Stimulated activated naive B cell treated with anti-CD40 and anti-IgM and Interleukin-4, amounts not matched to agents 10 μg/mL and 1 μg/mL and 100 μg/mL, for 72 hours (primary cell): ENCODE measurements at regions not wholly inside any gene's neighbourhood (a gene's known extent, or its start where the extent isn't known, plus 50 kb on each side); places are given as distances from the start of the nearest gene placed in this dataset.
"Not testable (repeated sequence)": the region's sequence is repeated elsewhere in the genome, so short reads cannot be mapped to it uniquely, and the experiment has no call there.

Experiments used
- ATAC-seq, 2 donors: fragments of 150-1000 bp; cut with Tn5 transposase; replicated peaks; 2 replicates each; pipeline ENCODE4 v1.10.0; 2021; ENCODE audit warnings: moderate library complexity in 1 of 2
- DNase-seq: peaks from one replicate; pipeline ENCODE4 v3.0.0; 2021
- H3K27ac Mint-ChIP-seq: one replicate; pipeline ENCODE4 v1.8.0; 2022; ENCODE audit warnings: mild to moderate bottlenecking, mixed read lengths
- H3K27me3 Mint-ChIP-seq, 2 donors: one replicate each; pipeline ENCODE4 v1.8.0; 2022; ENCODE audit warnings: mixed read lengths in 2 of 2
- H3K36me3 Mint-ChIP-seq, 2 donors: one replicate each; pipeline ENCODE4 v1.8.0; 2022; ENCODE audit warnings: mixed read lengths in 2 of 2, mild to moderate bottlenecking in 1 of 2
- H3K4me1 Mint-ChIP-seq, 2 donors: one replicate each; pipeline ENCODE4 v1.8.0; 2022; ENCODE audit warnings: mixed read lengths in 2 of 2, mild to moderate bottlenecking in 1 of 2
- H3K4me3 Mint-ChIP-seq, 2 donors: one replicate each; pipeline ENCODE4 v1.8.0; 2022; ENCODE audit warnings: mild to moderate bottlenecking in 2 of 2, mixed read lengths in 2 of 2, moderate library complexity in 1 of 2
- H3K9me3 Mint-ChIP-seq, 2 donors: one replicate each; pipeline ENCODE4 v1.8.0; 2022; ENCODE audit warnings: mixed read lengths in 2 of 2, mild to moderate bottlenecking in 1 of 2

DNA sequence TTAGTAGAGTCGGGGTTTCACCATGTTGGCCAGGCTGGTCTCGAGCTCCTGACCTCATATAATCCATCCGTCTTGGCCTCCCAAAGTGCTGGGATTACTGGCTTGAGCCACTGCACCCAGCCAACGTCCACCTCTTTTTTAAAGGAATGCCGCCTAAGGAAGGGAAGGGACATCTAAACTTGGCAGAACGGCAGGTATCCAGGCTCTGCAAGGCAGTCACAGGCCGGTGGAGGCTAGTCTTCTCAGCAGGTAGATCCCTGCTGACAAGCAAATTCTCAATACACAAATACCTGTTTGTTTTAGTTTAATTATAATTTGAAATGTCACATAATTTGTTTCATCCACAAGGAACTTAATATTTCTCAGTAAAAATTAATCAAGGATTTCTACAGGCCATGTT, 232.0 kb upstream of the HSFY2 start:
- DNase-seq (no peak), ATAC-seq (no peak)
- H3K9me3 Mint-ChIP-seq, result no peaks in the 10 kb centered on the region
- no peak overlapping the region for H3K27ac Mint-ChIP-seq
- no peaks in the 10 kb centered on the region for H3K4me1 Mint-ChIP-seq
- H3K27me3 Mint-ChIP-seq, result no peaks in the 10 kb centered on the region
- H3K36me3 Mint-ChIP-seq, result peaks cover 0 to 1% of the 10 kb centered on the region in 2 donors
- H3K4me3 Mint-ChIP-seq, result no peak overlapping the region

DNA sequence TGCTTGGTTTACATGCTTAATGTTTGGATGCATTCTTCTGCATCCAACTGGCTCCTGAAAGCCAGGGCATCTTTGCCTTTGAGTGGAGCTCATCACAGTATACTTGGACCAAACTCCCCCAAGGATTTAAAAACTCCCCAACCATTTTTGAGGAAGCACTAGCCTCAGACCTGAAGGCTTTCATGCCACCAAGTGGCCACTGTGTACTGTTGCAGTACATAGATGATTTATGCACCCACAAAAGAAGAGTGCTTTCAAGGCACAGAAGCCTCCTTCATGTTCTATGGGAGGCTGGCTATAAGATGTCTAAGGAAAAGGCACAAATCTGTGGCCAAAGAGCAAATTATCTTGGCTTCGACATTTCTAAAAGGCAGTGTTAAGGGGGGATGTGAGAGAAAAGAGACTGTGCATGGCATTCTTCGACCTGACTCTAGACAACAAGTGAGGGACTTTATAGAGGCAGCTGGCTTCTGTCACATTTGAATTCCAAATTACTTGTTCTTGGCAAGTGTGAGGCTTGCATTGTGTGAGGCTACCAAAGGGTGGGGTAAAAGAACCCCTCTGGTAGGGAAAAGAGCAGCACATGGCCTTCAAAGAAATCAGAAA, 224.2 kb upstream of the HSFY2 start:
- no peaks in the 10 kb centered on the region for H3K27me3 Mint-ChIP-seq
- H3K4me1 Mint-ChIP-seq, result no peaks in the 10 kb centered on the region
- no peaks in the 10 kb centered on the region for H3K9me3 Mint-ChIP-seq
- H3K27ac Mint-ChIP-seq, result no peak overlapping the region
- DNase-seq (no peak), ATAC-seq (peak in 1 of 2 donors; percentile 48)
- H3K36me3 Mint-ChIP-seq, result no peaks in the 10 kb centered on the region
- H3K4me3 Mint-ChIP-seq, result no peak overlapping the region

DNA sequence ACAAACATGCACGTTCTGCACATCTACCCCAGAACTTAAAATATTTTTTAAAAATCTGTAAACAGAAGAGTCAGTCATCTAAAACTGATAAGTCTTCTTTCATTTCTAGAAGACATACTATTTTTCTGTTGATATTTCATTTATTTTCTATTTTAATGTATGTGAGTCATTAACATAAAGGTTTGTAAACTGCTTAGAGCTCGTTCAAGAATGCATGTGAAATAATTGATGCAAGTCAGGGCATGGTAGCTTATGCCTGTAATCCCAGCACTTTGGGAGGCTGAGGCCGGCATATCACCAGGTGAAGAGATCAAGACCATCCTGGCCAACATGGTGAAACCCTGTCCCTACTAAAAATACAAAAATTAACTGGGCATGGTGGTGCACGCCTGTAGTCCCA, 219.9 kb upstream of the HSFY2 start:
- no peak overlapping the region for H3K4me3 Mint-ChIP-seq
- DNase-seq (no peak), ATAC-seq (no peak)
- H3K27ac Mint-ChIP-seq, result no peak overlapping the region
- H3K36me3 Mint-ChIP-seq, result no peaks in the 10 kb centered on the region
- no peaks in the 10 kb centered on the region for H3K9me3 Mint-ChIP-seq
- no peaks in the 10 kb centered on the region for H3K27me3 Mint-ChIP-seq
- no peaks in the 10 kb centered on the region for H3K4me1 Mint-ChIP-seq

DNA sequence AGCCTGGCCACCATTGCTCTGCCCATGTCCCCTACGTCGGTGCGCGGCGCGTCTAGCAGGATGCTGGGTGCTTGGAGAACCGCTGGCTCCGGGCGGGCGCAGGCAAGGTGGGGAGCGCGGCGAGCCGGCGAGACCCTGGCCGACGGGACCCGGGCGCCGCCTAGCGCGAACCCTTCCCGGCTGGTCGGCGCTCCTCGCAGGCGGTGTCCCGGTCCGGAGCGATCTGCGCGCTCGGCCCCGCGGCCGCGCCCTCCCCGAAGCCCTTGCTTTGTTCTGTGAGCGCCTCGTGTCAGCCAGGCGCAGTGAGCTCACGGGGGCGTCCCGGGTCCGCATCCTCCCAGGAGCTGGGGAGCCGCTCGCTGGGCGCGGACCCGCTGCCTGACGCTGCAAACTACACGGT, 219.1 kb upstream of the HSFY2 start:
- DNase-seq, H3K27me3 Mint-ChIP-seq: not testable (repeated sequence)
- peak; percentile 48 to 52 for ATAC-seq

DNA sequence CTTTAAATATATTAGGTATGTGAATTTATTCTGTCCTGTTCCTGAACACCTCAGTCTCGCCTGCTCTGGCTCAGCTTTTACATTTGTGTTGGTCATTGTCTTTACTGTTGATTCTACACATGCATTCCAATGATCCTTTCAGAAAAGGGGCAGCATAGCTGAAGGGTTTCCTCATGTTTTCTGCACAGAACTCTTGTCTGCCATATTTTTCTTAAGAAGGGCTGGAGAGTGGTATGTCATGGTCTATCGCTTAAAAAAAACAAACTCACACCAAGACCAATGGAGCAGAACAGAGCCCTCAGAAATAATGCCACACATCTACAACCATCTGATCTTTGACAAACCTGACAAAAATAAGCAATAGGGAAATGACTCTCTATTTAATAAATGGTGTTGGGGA, 215.8 kb upstream of the HSFY2 start:
- DNase-seq, result no peak
- H3K27ac Mint-ChIP-seq, result no peak overlapping the region
- no peaks in the 10 kb centered on the region for H3K4me1 Mint-ChIP-seq
- H3K4me3 Mint-ChIP-seq, result no peak overlapping the region
- no peaks in the 10 kb centered on the region for H3K9me3 Mint-ChIP-seq
- no peaks in the 10 kb centered on the region for H3K27me3 Mint-ChIP-seq
- no peak for ATAC-seq
- no peaks in the 10 kb centered on the region for H3K36me3 Mint-ChIP-seq

More for the DNA sequence above, 219.1 kb upstream of the HSFY2 start:
- H3K4me3 Mint-ChIP-seq, result peak overlapping the region in 1 of 2 donors; percentile 43
- not testable (repeated sequence) for H3K4me1 Mint-ChIP-seq, H3K9me3 Mint-ChIP-seq, H3K36me3 Mint-ChIP-seq, H3K27ac Mint-ChIP-seq

DNA sequence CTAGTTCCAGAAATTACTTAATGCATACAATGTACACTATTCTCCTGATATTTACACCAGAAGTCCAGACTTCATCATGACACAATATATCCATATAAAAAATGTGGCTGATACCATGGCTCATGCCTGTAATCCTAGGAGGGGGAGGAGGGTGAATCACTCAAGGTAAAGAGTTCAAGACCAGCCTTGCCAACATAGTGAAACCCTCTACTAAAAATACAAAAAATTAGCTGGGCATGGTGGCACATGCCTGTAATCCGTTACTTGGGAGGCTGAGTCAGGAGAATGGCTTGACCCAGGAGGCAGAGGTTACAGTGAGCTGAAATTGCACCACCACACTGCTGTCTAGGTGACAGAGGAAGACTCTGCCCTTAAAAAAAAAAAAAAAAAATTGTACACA, 192.5 kb upstream of the HSFY2 start:
- Mint-ChIP-seq H3K27ac (no peak overlapping the region), H3K9me3 (peaks cover 0 to 4% of the 10 kb centered on the region in 2 donors), H3K4me1 (no peaks in the 10 kb centered on the region), H3K27me3 (no peaks in the 10 kb centered on the region), H3K4me3 (no peak overlapping the region), H3K36me3 (peaks cover 0 to 5% of the 10 kb centered on the region in 2 donors)
- DNase-seq (no peak), ATAC-seq (no peak)

DNA sequence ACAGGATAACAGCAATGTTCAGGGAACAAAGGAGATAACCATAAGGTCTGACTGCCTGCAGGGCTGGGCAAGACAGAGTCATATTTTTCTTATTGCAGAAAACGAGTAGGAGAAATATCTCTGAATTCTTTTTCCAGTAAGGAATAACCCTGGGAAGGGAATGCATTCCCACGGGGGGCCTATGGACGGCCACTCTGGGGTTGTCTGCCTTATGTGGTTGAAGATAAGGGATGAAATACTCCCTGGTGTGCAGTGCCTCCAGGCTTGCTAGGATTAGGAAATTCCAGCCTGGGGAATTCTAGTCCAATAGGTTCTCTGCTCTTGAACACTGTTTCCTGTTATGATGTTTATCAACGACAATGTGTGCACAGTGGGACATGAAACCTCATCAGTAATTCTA, 185.3 kb upstream of the HSFY2 start:
- no peak for ATAC-seq
- no peak overlapping the region for H3K4me3 Mint-ChIP-seq
- no peak overlapping the region for H3K27ac Mint-ChIP-seq
- peaks cover 0 to 5% of the 10 kb centered on the region in 2 donors for H3K9me3 Mint-ChIP-seq
- H3K36me3 Mint-ChIP-seq, result peaks cover 0 to 4% of the 10 kb centered on the region in 2 donors
- DNase-seq, result no peak
- no peaks in the 10 kb centered on the region for H3K27me3 Mint-ChIP-seq
- no peaks in the 10 kb centered on the region for H3K4me1 Mint-ChIP-seq

DNA sequence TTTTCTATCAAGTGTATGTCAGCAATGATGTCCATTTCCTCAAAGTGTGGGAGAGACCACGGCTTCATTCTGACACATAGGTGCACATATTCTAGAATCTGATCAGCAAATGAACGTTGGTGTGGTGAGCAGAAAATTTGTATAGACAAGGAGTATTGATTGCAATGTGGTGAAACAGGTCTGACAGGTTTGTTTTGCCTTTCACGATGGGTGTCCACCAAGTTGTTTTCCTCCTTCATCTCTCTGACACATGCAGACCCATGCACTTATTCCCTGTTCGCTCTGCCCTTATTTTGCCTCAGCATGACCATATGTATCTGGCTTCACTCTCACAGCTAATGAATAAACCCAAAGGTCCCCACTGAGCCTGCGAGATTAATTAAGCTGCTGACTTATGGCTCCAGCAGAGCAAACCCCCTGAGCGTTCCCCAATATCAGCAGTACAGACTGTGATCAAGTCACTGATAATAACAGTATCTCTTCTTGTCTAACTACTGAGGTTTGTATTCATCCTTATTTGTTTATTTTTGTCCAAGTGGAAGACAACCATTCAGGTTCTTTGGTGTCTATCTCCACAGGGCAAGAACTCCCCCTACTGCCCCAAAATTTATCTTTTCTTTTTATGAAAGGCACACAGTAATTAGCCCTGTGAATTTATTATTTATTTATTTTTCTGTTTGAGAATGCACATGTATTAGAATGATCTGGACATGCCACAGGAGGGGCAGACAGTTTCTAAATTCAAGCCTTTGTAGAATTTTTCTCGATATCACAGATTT, 178.3 kb upstream of the HSFY2 start:
- DNase-seq (no peak), ATAC-seq (no peak)
- peaks cover 0 to 17% of the 10 kb centered on the region in 2 donors for H3K36me3 Mint-ChIP-seq
- H3K4me1 Mint-ChIP-seq, result peaks cover 0 to 15% of the 10 kb centered on the region in 2 donors
- H3K27ac Mint-ChIP-seq, result no peak overlapping the region
- no peaks in the 10 kb centered on the region for H3K27me3 Mint-ChIP-seq
- H3K4me3 Mint-ChIP-seq, result no peak overlapping the region
- H3K9me3 Mint-ChIP-seq, result peaks cover 0 to 12% of the 10 kb centered on the region in 2 donors

DNA sequence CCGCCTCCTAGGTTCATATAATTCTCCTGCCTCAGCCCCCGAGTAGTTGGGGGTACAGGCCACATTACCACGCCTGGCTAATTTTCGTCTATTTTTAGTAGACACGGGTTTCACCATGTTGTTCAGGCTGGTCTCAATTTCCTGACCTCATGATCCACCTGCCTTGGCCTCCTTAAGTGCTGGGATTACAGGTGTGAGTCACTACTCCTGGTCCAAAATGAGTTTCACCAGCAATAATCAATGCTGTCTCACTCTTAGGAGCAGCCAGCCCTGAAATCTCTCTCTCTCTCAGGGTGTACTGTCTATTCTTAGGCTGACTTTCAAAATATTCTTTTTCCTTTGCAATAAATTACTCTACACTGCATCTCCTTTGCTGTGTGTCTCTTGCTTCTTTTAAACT, 177.5 kb upstream of the HSFY2 start:
- peaks cover 0 to 16% of the 10 kb centered on the region in 2 donors for H3K9me3 Mint-ChIP-seq
- peaks cover 0 to 20% of the 10 kb centered on the region in 2 donors for H3K36me3 Mint-ChIP-seq
- DNase-seq (no peak), ATAC-seq (peak in 1 of 2 donors; percentile 23)
- no peak overlapping the region for H3K27ac Mint-ChIP-seq
- H3K27me3 Mint-ChIP-seq, result no peaks in the 10 kb centered on the region
- H3K4me1 Mint-ChIP-seq, result peaks cover 0 to 15% of the 10 kb centered on the region in 2 donors
- H3K4me3 Mint-ChIP-seq, result no peak overlapping the region

DNA sequence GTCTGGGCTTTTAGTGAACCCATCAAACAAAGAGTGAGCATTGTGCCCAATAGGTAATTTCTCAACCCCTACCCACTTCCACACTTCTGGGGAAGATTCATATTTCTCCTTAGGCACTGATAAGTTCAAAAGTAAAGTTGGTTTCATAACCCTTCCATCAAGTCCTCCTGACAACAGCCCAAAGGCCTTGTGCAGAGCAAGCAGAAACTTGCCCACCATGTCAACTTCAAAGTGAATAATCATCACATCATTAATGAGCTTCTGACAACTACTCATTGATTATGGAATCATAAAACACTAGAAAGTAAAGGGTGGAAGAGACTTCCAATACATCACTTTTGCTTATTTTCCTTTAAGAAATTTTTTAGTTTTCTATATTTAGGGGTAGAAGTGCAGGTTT, 163.3 kb upstream of the HSFY2 start:
- Mint-ChIP-seq H3K4me3 (no peak overlapping the region), H3K4me1 (peaks cover 0 to 5% of the 10 kb centered on the region in 2 donors), H3K9me3 (no peaks in the 10 kb centered on the region), H3K36me3 (no peaks in the 10 kb centered on the region), H3K27me3 (no peaks in the 10 kb centered on the region), H3K27ac (no peak overlapping the region)
- ATAC-seq (no peak), DNase-seq (no peak)

DNA sequence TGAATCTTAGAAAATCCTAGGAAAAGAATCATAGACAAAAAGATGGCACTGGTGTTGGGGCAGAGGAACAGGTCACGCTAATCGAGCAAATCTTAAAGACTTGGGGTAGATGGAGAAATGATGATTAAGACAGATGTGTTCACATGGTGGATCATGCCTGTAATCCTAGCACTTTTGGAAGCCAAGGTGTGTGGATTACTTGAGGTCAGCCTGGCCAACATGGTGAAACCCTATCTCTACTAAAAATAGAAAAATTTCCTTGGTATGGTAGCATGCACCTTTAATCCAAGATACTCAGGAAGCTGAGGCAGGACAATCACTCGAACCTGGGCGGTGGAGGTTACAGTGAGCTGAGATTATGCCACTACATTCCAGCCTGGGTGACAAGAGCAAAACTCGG, 145.7 kb upstream of the HSFY2 start:
- H3K27ac Mint-ChIP-seq, result no peak overlapping the region
- H3K9me3 Mint-ChIP-seq, result peaks cover 0 to 1% of the 10 kb centered on the region in 2 donors
- no peaks in the 10 kb centered on the region for H3K27me3 Mint-ChIP-seq
- no peak for DNase-seq
- no peak overlapping the region for H3K4me3 Mint-ChIP-seq
- no peaks in the 10 kb centered on the region for H3K4me1 Mint-ChIP-seq
- peaks cover 0 to 1% of the 10 kb centered on the region in 2 donors for H3K36me3 Mint-ChIP-seq
- no peak for ATAC-seq

DNA sequence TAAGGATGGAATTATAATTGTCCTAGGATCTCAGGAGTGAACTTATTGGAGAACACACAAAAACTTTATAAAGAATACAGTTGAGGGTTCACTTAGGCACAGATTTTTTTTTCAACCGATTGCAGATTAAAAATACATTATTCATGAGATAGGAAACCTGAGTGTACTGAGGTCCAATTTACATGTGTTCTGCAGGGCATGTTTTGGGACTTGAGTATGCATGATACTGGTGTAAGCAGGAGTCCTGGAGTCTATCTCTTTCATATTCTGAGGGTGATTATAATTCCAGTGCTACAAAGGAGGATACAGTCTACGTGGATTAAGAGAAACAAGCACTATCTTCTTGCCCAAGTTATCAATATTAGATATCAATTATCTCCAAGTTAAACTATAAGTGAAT, 139.3 kb upstream of the HSFY2 start:
- H3K4me3 Mint-ChIP-seq, result no peak overlapping the region
- H3K36me3 Mint-ChIP-seq, result peaks cover 0 to 1% of the 10 kb centered on the region in 2 donors
- H3K27me3 Mint-ChIP-seq, result no peaks in the 10 kb centered on the region
- no peaks in the 10 kb centered on the region for H3K4me1 Mint-ChIP-seq
- ATAC-seq (no peak), DNase-seq (no peak)
- no peaks in the 10 kb centered on the region for H3K9me3 Mint-ChIP-seq
- no peak overlapping the region for H3K27ac Mint-ChIP-seq

DNA sequence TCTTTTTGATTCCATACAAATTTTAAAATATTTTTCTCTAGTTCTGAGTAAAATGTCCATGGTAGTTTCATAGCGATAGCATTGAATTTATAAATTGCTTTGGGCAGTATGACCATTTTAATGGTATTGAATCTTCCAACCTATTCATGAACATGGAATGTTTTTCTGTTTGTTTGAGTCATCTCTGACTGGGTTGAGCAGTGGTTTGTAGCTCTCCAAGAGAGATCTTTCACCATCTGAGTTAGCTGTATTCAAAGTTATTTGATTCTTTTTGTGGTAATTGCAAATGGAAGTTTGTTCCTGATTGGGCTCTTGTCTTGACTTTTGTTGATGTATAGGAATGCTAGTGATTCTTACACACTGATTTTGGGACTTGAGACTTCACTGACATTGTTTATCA, 136.3 kb upstream of the HSFY2 start:
- no peak for DNase-seq
- no peak for ATAC-seq
- H3K36me3 Mint-ChIP-seq, result peaks cover 0 to 2% of the 10 kb centered on the region in 2 donors
- H3K27ac Mint-ChIP-seq, result no peak overlapping the region
- H3K4me3 Mint-ChIP-seq, result no peak overlapping the region
- H3K4me1 Mint-ChIP-seq, result no peaks in the 10 kb centered on the region
- H3K27me3 Mint-ChIP-seq, result no peaks in the 10 kb centered on the region
- no peaks in the 10 kb centered on the region for H3K9me3 Mint-ChIP-seq

DNA sequence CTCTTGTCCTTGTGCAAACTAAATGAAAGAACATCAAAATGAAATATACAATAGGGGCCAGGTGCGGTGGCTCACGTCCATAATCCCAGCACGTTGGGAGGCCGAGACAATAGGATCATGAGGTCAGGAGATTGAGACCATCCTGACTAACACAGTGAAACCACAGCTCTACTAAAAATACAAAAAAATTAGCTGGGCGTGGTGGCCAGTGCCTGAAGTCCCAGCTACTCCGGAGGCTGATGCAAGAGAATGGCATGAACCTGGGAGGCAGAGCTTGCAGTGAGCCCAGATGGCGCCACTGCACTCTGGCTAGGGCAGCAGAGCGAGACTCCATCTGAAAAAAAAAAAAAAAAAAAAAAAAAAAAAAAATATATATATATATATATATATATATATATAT, 132.7 kb upstream of the HSFY2 start:
- not testable (repeated sequence) for H3K27me3 Mint-ChIP-seq, DNase-seq, H3K36me3 Mint-ChIP-seq, ATAC-seq, H3K4me3 Mint-ChIP-seq, H3K4me1 Mint-ChIP-seq, H3K27ac Mint-ChIP-seq, H3K9me3 Mint-ChIP-seq

DNA sequence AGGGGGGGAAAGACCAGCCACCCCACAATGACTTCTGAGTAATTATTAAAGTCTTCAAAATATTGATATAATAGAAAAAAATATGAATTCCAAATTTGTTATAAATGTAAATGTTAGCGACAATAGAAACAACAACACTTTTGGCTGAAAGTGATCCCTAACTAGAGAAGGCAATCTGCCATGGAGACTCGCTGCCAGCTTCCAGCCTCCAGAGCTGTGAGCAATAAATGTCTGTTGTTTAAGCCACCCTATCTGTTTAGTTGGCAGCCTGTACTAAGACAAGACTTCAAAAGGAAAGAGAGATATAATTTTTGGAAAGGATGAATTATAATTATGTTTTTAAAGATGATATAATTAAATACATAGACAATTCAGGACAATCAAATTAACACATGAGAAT, 130.8 kb upstream of the HSFY2 start:
- Mint-ChIP-seq H3K27ac (no peak overlapping the region), H3K27me3 (no peaks in the 10 kb centered on the region), H3K9me3 (no peaks in the 10 kb centered on the region), H3K4me3 (no peak overlapping the region), H3K36me3 (peaks cover 0 to 2% of the 10 kb centered on the region in 2 donors), H3K4me1 (peaks cover 0 to 6% of the 10 kb centered on the region in 2 donors)
- ATAC-seq (no peak), DNase-seq (no peak)
